Smooth muscle cell (in vitro differentiated cells): ENCODE measurements at regions not wholly inside any gene's neighbourhood (a gene's known extent, or its start where the extent isn't known, plus 50 kb on each side); places are given as distances from the start of the nearest gene placed in this dataset.

ENCODE experiments used
- DNase-seq: peaks from one replicate; lab custom pipeline; 2025; ENCODE audit not compliant: unreplicated experiment; lab: John Stamatoyannopoulos, UW
- H2AFZ ChIP-seq: fragments of 200-600 bp; sonication (generic); 2 replicates; pipeline ENCODE4 v1.6.0; 2016; ENCODE audit warnings: antibody characterized with exemption, low read depth, mild to moderate bottlenecking
- H3F3A ChIP-seq: fragments of 200-600 bp; sonication (generic); 2 replicates; pipeline ENCODE4 v1.6.0; 2017; ENCODE audit warnings: antibody characterized with exemption, low read depth
- H3K27ac ChIP-seq: fragments of 200-600 bp; sonication (generic); 2 replicates; pipeline ENCODE4 v1.5.1; 2016; ENCODE audit warnings: low read depth, mild to moderate bottlenecking
- H3K27me3 ChIP-seq: fragments of 200-600 bp; sonication (generic); 2 replicates; pipeline ENCODE4 v1.6.1; 2016; ENCODE audit warnings: low read depth, mild to moderate bottlenecking
- H3K36me3 ChIP-seq: fragments of 200-600 bp; sonication (generic); 2 replicates; pipeline ENCODE4 v1.5.1; 2016; ENCODE audit warnings: low read depth
- H3K4me1 ChIP-seq: fragments of 200-600 bp; sonication (generic); 2 replicates; pipeline ENCODE4 v1.5.1; 2016; ENCODE audit warnings: low read depth
- H3K4me2 ChIP-seq: fragments of 200-600 bp; sonication (generic); 2 replicates; pipeline ENCODE4 v1.6.0; 2016; ENCODE audit warnings: mild to moderate bottlenecking
- H3K4me3 ChIP-seq: fragments of 200-600 bp; sonication (generic); 2 replicates; pipeline ENCODE4 v1.5.1; 2016; ENCODE audit warnings: mild to moderate bottlenecking
- H3K79me2 ChIP-seq: fragments of 200-600 bp; sonication (generic); 2 replicates; pipeline ENCODE4 v1.6.0; 2016; ENCODE audit warnings: low read depth, mild to moderate bottlenecking
- H3K9ac ChIP-seq: fragments of 200-600 bp; sonication (generic); 2 replicates; pipeline ENCODE4 v1.6.0; 2016; ENCODE audit warnings: low read depth
- H3K9me3 ChIP-seq: fragments of 200-600 bp; sonication (generic); replicated peaks from 2 replicates; pipeline ENCODE4 v1.5.1; 2016; ENCODE audit warnings: low read depth
- H4K20me1 ChIP-seq: fragments of 200-600 bp; sonication (generic); 2 replicates; pipeline ENCODE4 v1.6.0; 2016; ENCODE audit warnings: low read depth
- CTCF ChIP-seq: fragments of 200-600 bp; sonication (generic); IDR thresholded peaks from 2 replicates; pipeline ENCODE4 v1.5.1; 2017; ENCODE audit warnings: borderline replicate concordance, mild to moderate bottlenecking, antibody characterized with exemption; ENCODE audit not compliant: insufficient read depth, poor library complexity, severe bottlenecking
- WGBS: methylation state at CpG from one replicate; pipeline ENCODE4 v1.1.7; 2016; ENCODE audit warnings: low lambda C conversion rate; 5-methylcytosine and 5-hydroxymethylcytosine counted together

- Histone ChIP-seq H2AFZ (no peak overlapping the region), H3K27me3 (peaks cover 4% of the 10 kb centered on the region), H3K9ac (no peak overlapping the region), H3K79me2 (no peaks in the 10 kb centered on the region), H3K36me3 (no peaks in the 10 kb centered on the region), H4K20me1 (no peaks in the 10 kb centered on the region), H3K27ac (no peak overlapping the region), H3K9me3 (no peaks in the 10 kb centered on the region), H3K4me1 (no peaks in the 10 kb centered on the region), H3K4me3 (no peak overlapping the region), H3K4me2 (no peak overlapping the region), H3F3A (no peaks in the 10 kb centered on the region)
- TF ChIP-seq CTCF, result no peak
- no peak for DNase-seq
- WGBS, result 85% methylated on average over 9 of the region's 9 CpGs
These were observed 754.4 kb downstream of the ADCYAP1 start for GRCh38 chr18:1658908-1659566.

- Histone ChIP-seq H3K27ac (no peak overlapping the region), H4K20me1 (no peaks in the 10 kb centered on the region), H3K4me3 (no peak overlapping the region), H3K36me3 (no peaks in the 10 kb centered on the region), H3K9ac (no peak overlapping the region), H3K27me3 (peaks cover 4% of the 10 kb centered on the region), H3K79me2 (no peaks in the 10 kb centered on the region), H2AFZ (peak overlapping the region; percentile 28), H3F3A (no peaks in the 10 kb centered on the region), H3K4me2 (peak overlapping the region; percentile 49), H3K4me1 (no peaks in the 10 kb centered on the region), H3K9me3 (no peaks in the 10 kb centered on the region)
- peak; percentile 87 for TF ChIP-seq CTCF
- WGBS, result 44% methylated on average over 12 of the region's 12 CpGs
- peak; percentile 4 for DNase-seq
These were observed 759.4 kb downstream of the ADCYAP1 start for GRCh38 chr18:1663879-1664705.

GRCh38 chr18:1665079-1665478, 760.4 kb downstream of the ADCYAP1 start:
- Histone ChIP-seq H3K27ac (no peak overlapping the region), H2AFZ (no peak overlapping the region), H4K20me1 (no peaks in the 10 kb centered on the region), H3K27me3 (peaks cover 1% of the 10 kb centered on the region), H3K4me2 (no peak overlapping the region), H3K4me3 (no peak overlapping the region), H3K9me3 (no peaks in the 10 kb centered on the region), H3K79me2 (no peaks in the 10 kb centered on the region), H3K9ac (no peak overlapping the region), H3F3A (no peaks in the 10 kb centered on the region), H3K36me3 (no peaks in the 10 kb centered on the region), H3K4me1 (no peaks in the 10 kb centered on the region)
- TF ChIP-seq CTCF, result no peak
- WGBS, result 88% methylated on average over 1 of the region's 1 CpG
- no peak for DNase-seq
